ENCODE measurements at regions not wholly inside any gene's neighbourhood (a gene's known extent, or its start where the extent isn't known, plus 50 kb on each side); places are given as distances from the start of the nearest gene placed in this dataset.

- Mint-ChIP-seq H3K36me3 (ENCODE audit: low read depth) (peaks cover 25% of the 10 kb centered on the region), H3K4me3 (no peak overlapping the region), H3K9me3 (peaks cover 10% of the 10 kb centered on the region), H3K27ac (no peak overlapping the region), H3K27me3 (ENCODE audit: insufficient read depth) (peaks cover 6% of the 10 kb centered on the region), H3K4me1 (ENCODE audit: low read depth) (no peaks in the 10 kb centered on the region)
- no peak for DNase-seq (ENCODE audit: low spot score)
- intact Hi-C loops (cut with micrococcal nuclease): no loop called here
These were observed 130.7 kb downstream of the ZFP36L2 start for GRCh38 chr2:43095533-43096295.

GRCh38 chr2:43092520-43093179, 133.8 kb downstream of the ZFP36L2 start:
- Mint-ChIP-seq H3K36me3 (ENCODE audit: low read depth) (peaks cover 19% of the 10 kb centered on the region), H3K27ac (no peak overlapping the region), H3K27me3 (ENCODE audit: insufficient read depth) (peaks cover 2% of the 10 kb centered on the region), H3K4me1 (ENCODE audit: low read depth) (no peaks in the 10 kb centered on the region), H3K4me3 (no peak overlapping the region), H3K9me3 (peaks cover 12% of the 10 kb centered on the region)
- DNase-seq (ENCODE audit: low spot score): no peak
- intact Hi-C loops (cut with micrococcal nuclease): no loop called here

GRCh38 chr2:43090317-43090716, 136.1 kb downstream of the ZFP36L2 start:
- peaks cover 9% of the 10 kb centered on the region for H3K36me3 Mint-ChIP-seq (ENCODE audit: low read depth)
- H3K4me3 Mint-ChIP-seq: no peak overlapping the region
- DNase-seq (ENCODE audit: low spot score): no peak
- H3K4me1 Mint-ChIP-seq (ENCODE audit: low read depth): no peaks in the 10 kb centered on the region
- no peak overlapping the region for H3K27ac Mint-ChIP-seq
- peaks cover 12% of the 10 kb centered on the region for H3K9me3 Mint-ChIP-seq
- H3K27me3 Mint-ChIP-seq (ENCODE audit: insufficient read depth): peaks cover 4% of the 10 kb centered on the region
- intact Hi-C loops (cut with micrococcal nuclease): no loop called here

- intact Hi-C loops (cut with micrococcal nuclease): no loop called here
- Mint-ChIP-seq H3K36me3 (ENCODE audit: low read depth) (peaks cover 3% of the 10 kb centered on the region), H3K27ac (no peak overlapping the region), H3K27me3 (ENCODE audit: insufficient read depth) (peaks cover 4% of the 10 kb centered on the region), H3K4me3 (no peak overlapping the region), H3K4me1 (ENCODE audit: low read depth) (no peaks in the 10 kb centered on the region), H3K9me3 (peaks cover 9% of the 10 kb centered on the region)
- DNase-seq (ENCODE audit: low spot score): no peak
These were observed 138.0 kb downstream of the ZFP36L2 start for GRCh38 chr2:43088143-43089073.

GRCh38 chr2:43087413-43087812, 139.0 kb downstream of the ZFP36L2 start:
- no peak for DNase-seq (ENCODE audit: low spot score)
- Mint-ChIP-seq H3K9me3 (peaks cover 8% of the 10 kb centered on the region), H3K27me3 (ENCODE audit: insufficient read depth) (peaks cover 4% of the 10 kb centered on the region), H3K27ac (no peak overlapping the region), H3K4me3 (no peak overlapping the region), H3K4me1 (ENCODE audit: low read depth) (no peaks in the 10 kb centered on the region), H3K36me3 (ENCODE audit: low read depth) (peaks cover 3% of the 10 kb centered on the region)
- intact Hi-C loops (cut with micrococcal nuclease): no loop called here

GRCh38 chr2:43086451-43087221, 139.8 kb downstream of the ZFP36L2 start:
- no peak for DNase-seq (ENCODE audit: low spot score)
- intact Hi-C loops (cut with micrococcal nuclease): no loop called here
- peaks cover 4% of the 10 kb centered on the region for H3K27me3 Mint-ChIP-seq (ENCODE audit: insufficient read depth)
- no peaks in the 10 kb centered on the region for H3K4me1 Mint-ChIP-seq (ENCODE audit: low read depth)
- no peak overlapping the region for H3K4me3 Mint-ChIP-seq
- H3K36me3 Mint-ChIP-seq (ENCODE audit: low read depth): no peaks in the 10 kb centered on the region
- H3K27ac Mint-ChIP-seq: no peak overlapping the region
- peaks cover 4% of the 10 kb centered on the region for H3K9me3 Mint-ChIP-seq

GRCh38 chr2:43085929-43086328, 140.5 kb downstream of the ZFP36L2 start:
- Mint-ChIP-seq H3K27me3 (ENCODE audit: insufficient read depth) (peaks cover 4% of the 10 kb centered on the region), H3K27ac (no peak overlapping the region), H3K9me3 (peaks cover 4% of the 10 kb centered on the region), H3K36me3 (ENCODE audit: low read depth) (no peaks in the 10 kb centered on the region), H3K4me1 (ENCODE audit: low read depth) (no peaks in the 10 kb centered on the region), H3K4me3 (no peak overlapping the region)
- no peak for DNase-seq (ENCODE audit: low spot score)
- intact Hi-C loops (cut with micrococcal nuclease): no loop called here

GRCh38 chr2:43085505-43085904, 140.9 kb downstream of the ZFP36L2 start:
- no peak overlapping the region for H3K27ac Mint-ChIP-seq
- intact Hi-C loops (cut with micrococcal nuclease): no loop called here
- no peaks in the 10 kb centered on the region for H3K36me3 Mint-ChIP-seq (ENCODE audit: low read depth)
- H3K9me3 Mint-ChIP-seq: no peaks in the 10 kb centered on the region
- H3K4me1 Mint-ChIP-seq (ENCODE audit: low read depth): no peaks in the 10 kb centered on the region
- H3K27me3 Mint-ChIP-seq (ENCODE audit: insufficient read depth): peaks cover 2% of the 10 kb centered on the region
- DNase-seq (ENCODE audit: low spot score): no peak
- H3K4me3 Mint-ChIP-seq: no peak overlapping the region

- Mint-ChIP-seq H3K36me3 (ENCODE audit: low read depth) (no peaks in the 10 kb centered on the region), H3K27ac (no peak overlapping the region), H3K4me1 (ENCODE audit: low read depth) (no peaks in the 10 kb centered on the region), H3K4me3 (no peak overlapping the region), H3K9me3 (no peaks in the 10 kb centered on the region), H3K27me3 (ENCODE audit: insufficient read depth) (peaks cover 2% of the 10 kb centered on the region)
- no peak for DNase-seq (ENCODE audit: low spot score)
- intact Hi-C loops (cut with micrococcal nuclease): no loop called here
These were observed 141.7 kb downstream of the ZFP36L2 start for GRCh38 chr2:43084699-43085091.

GRCh38 chr2:43083710-43084698, 142.4 kb downstream of the ZFP36L2 start:
- Mint-ChIP-seq H3K36me3 (ENCODE audit: low read depth) (no peaks in the 10 kb centered on the region), H3K4me1 (ENCODE audit: low read depth) (no peaks in the 10 kb centered on the region), H3K27me3 (ENCODE audit: insufficient read depth) (peaks cover 2% of the 10 kb centered on the region), H3K9me3 (no peaks in the 10 kb centered on the region), H3K4me3 (no peak overlapping the region), H3K27ac (no peak overlapping the region)
- no peak for DNase-seq (ENCODE audit: low spot score)
- intact Hi-C loops (cut with micrococcal nuclease): no loop called here

GRCh38 chr2:43082903-43083677, 143.3 kb downstream of the ZFP36L2 start:
- H3K4me3 Mint-ChIP-seq: no peak overlapping the region
- DNase-seq (ENCODE audit: low spot score): no peak
- no peak overlapping the region for H3K27ac Mint-ChIP-seq
- no peaks in the 10 kb centered on the region for H3K4me1 Mint-ChIP-seq (ENCODE audit: low read depth)
- peaks cover 2% of the 10 kb centered on the region for H3K27me3 Mint-ChIP-seq (ENCODE audit: insufficient read depth)
- H3K9me3 Mint-ChIP-seq: no peaks in the 10 kb centered on the region
- intact Hi-C loops (cut with micrococcal nuclease): no loop called here
- H3K36me3 Mint-ChIP-seq (ENCODE audit: low read depth): no peaks in the 10 kb centered on the region
